ENCODE measurements at regions not wholly inside any gene's neighbourhood (a gene's known extent, or its start where the extent isn't known, plus 50 kb on each side); places are given as distances from the start of the nearest gene placed in this dataset.
"Not testable (repeated sequence)": the region's sequence is repeated elsewhere in the genome, so short reads cannot be mapped to it uniquely, and the experiment has no call there.

- H3K27ac ChIP-seq, result no peak overlapping the region
- no peaks in the 10 kb centered on the region for H3K9me3 ChIP-seq (replicated peaks)
- DNase-seq, result no peak
- H3K4me3 ChIP-seq, result no peak overlapping the region
- no peaks in the 10 kb centered on the region for H3K4me1 ChIP-seq
- no peaks in the 10 kb centered on the region for H3K36me3 ChIP-seq
- H3K27me3 ChIP-seq, result no peaks in the 10 kb centered on the region
Measured at GRCh38 chr10:8638088-8638672, 583.7 kb downstream of the GATA3 start.

- Histone ChIP-seq H3K27ac (no peak overlapping the region), H3K9me3 (replicated peaks) (no peaks in the 10 kb centered on the region), H3K36me3 (no peaks in the 10 kb centered on the region), H3K4me1 (no peaks in the 10 kb centered on the region), H3K4me3 (no peak overlapping the region), H3K27me3 (no peaks in the 10 kb centered on the region)
- DNase-seq, result no peak
Measured at GRCh38 chr10:8639486-8640185, 585.1 kb downstream of the GATA3 start.

- no peak overlapping the region for H3K4me3 ChIP-seq
- H3K27ac ChIP-seq, result no peak overlapping the region
- no peaks in the 10 kb centered on the region for H3K4me1 ChIP-seq
- no peaks in the 10 kb centered on the region for H3K36me3 ChIP-seq
- no peaks in the 10 kb centered on the region for H3K27me3 ChIP-seq
- no peak for DNase-seq
- H3K9me3 ChIP-seq (replicated peaks), result no peaks in the 10 kb centered on the region
Measured at GRCh38 chr10:8640301-8640700, 585.8 kb downstream of the GATA3 start.

- Histone ChIP-seq H3K27ac (no peak overlapping the region), H3K36me3 (no peaks in the 10 kb centered on the region), H3K4me3 (no peak overlapping the region), H3K9me3 (replicated peaks) (no peaks in the 10 kb centered on the region), H3K27me3 (no peaks in the 10 kb centered on the region), H3K4me1 (no peaks in the 10 kb centered on the region)
- DNase-seq, result no peak
Measured at GRCh38 chr10:8640878-8641277, 586.4 kb downstream of the GATA3 start.

- no peaks in the 10 kb centered on the region for H3K9me3 ChIP-seq (replicated peaks)
- no peak overlapping the region for H3K4me3 ChIP-seq
- H3K36me3 ChIP-seq, result no peaks in the 10 kb centered on the region
- H3K27me3 ChIP-seq, result no peaks in the 10 kb centered on the region
- DNase-seq, result no peak
- H3K27ac ChIP-seq, result no peak overlapping the region
- H3K4me1 ChIP-seq, result no peaks in the 10 kb centered on the region
Measured at GRCh38 chr10:8656261-8656660, 601.8 kb downstream of the GATA3 start.

GRCh38 chr10:8659982-8660381, 605.5 kb downstream of the GATA3 start:
- Histone ChIP-seq H3K36me3 (no peaks in the 10 kb centered on the region), H3K4me1 (no peaks in the 10 kb centered on the region), H3K27ac (no peak overlapping the region), H3K27me3 (no peaks in the 10 kb centered on the region), H3K4me3 (no peak overlapping the region), H3K9me3 (replicated peaks) (no peaks in the 10 kb centered on the region)
- DNase-seq, result no peak

- DNase-seq, result no peak
- H3K36me3 ChIP-seq, result no peaks in the 10 kb centered on the region
- no peaks in the 10 kb centered on the region for H3K9me3 ChIP-seq (replicated peaks)
- H3K4me1 ChIP-seq, result no peaks in the 10 kb centered on the region
- no peaks in the 10 kb centered on the region for H3K27me3 ChIP-seq
- no peak overlapping the region for H3K27ac ChIP-seq
- H3K4me3 ChIP-seq, result no peak overlapping the region
Measured at GRCh38 chr10:8661886-8662285, 607.4 kb downstream of the GATA3 start.

GRCh38 chr10:8663131-8663530, 608.6 kb downstream of the GATA3 start:
- H3K27ac ChIP-seq, result no peak overlapping the region
- H3K27me3 ChIP-seq, result no peaks in the 10 kb centered on the region
- H3K36me3 ChIP-seq, result no peaks in the 10 kb centered on the region
- DNase-seq, result no peak
- no peaks in the 10 kb centered on the region for H3K4me1 ChIP-seq
- no peaks in the 10 kb centered on the region for H3K9me3 ChIP-seq (replicated peaks)
- H3K4me3 ChIP-seq, result no peak overlapping the region

- H3K27me3 ChIP-seq, result no peaks in the 10 kb centered on the region
- no peak overlapping the region for H3K27ac ChIP-seq
- no peaks in the 10 kb centered on the region for H3K4me1 ChIP-seq
- no peak for DNase-seq
- no peaks in the 10 kb centered on the region for H3K9me3 ChIP-seq (replicated peaks)
- no peak overlapping the region for H3K4me3 ChIP-seq
- no peaks in the 10 kb centered on the region for H3K36me3 ChIP-seq
Measured at GRCh38 chr10:8665322-8665721, 610.8 kb downstream of the GATA3 start.

- no peaks in the 10 kb centered on the region for H3K36me3 ChIP-seq
- no peak overlapping the region for H3K4me3 ChIP-seq
- no peaks in the 10 kb centered on the region for H3K9me3 ChIP-seq (replicated peaks)
- no peak for DNase-seq
- H3K27me3 ChIP-seq, result no peaks in the 10 kb centered on the region
- H3K4me1 ChIP-seq, result no peaks in the 10 kb centered on the region
- H3K27ac ChIP-seq, result no peak overlapping the region
Measured at GRCh38 chr10:8670461-8670860, 616.0 kb downstream of the GATA3 start.

- no peaks in the 10 kb centered on the region for H3K27me3 ChIP-seq
- no peak for DNase-seq
- no peak overlapping the region for H3K27ac ChIP-seq
- H3K4me3 ChIP-seq, result no peak overlapping the region
- H3K4me1 ChIP-seq, result no peaks in the 10 kb centered on the region
- no peaks in the 10 kb centered on the region for H3K36me3 ChIP-seq
- no peaks in the 10 kb centered on the region for H3K9me3 ChIP-seq (replicated peaks)
Measured at GRCh38 chr10:8674230-8674629, 619.7 kb downstream of the GATA3 start.

GRCh38 chr10:8677642-8678041, 623.2 kb downstream of the GATA3 start:
- no peaks in the 10 kb centered on the region for H3K9me3 ChIP-seq (replicated peaks)
- H3K27ac ChIP-seq, result no peak overlapping the region
- no peaks in the 10 kb centered on the region for H3K27me3 ChIP-seq
- no peaks in the 10 kb centered on the region for H3K36me3 ChIP-seq
- no peak for DNase-seq
- no peaks in the 10 kb centered on the region for H3K4me1 ChIP-seq
- no peak overlapping the region for H3K4me3 ChIP-seq

- H3K36me3 ChIP-seq; H3K27me3 ChIP-seq; DNase-seq; H3K27ac ChIP-seq; H3K4me1 ChIP-seq; H3K4me3 ChIP-seq; H3K9me3 ChIP-seq (replicated peaks): not testable (repeated sequence)
Measured at GRCh38 chr10:8684916-8685315, 630.4 kb downstream of the GATA3 start.

GRCh38 chr10:8688881-8689280, 634.4 kb downstream of the GATA3 start:
- H3K36me3 ChIP-seq, result no peaks in the 10 kb centered on the region
- no peaks in the 10 kb centered on the region for H3K4me1 ChIP-seq
- no peaks in the 10 kb centered on the region for H3K27me3 ChIP-seq
- no peaks in the 10 kb centered on the region for H3K9me3 ChIP-seq (replicated peaks)
- no peak for DNase-seq
- no peak overlapping the region for H3K4me3 ChIP-seq
- H3K27ac ChIP-seq, result no peak overlapping the region

- no peaks in the 10 kb centered on the region for H3K9me3 ChIP-seq (replicated peaks)
- no peak for DNase-seq
- no peaks in the 10 kb centered on the region for H3K27me3 ChIP-seq
- no peak overlapping the region for H3K4me3 ChIP-seq
- H3K36me3 ChIP-seq, result no peaks in the 10 kb centered on the region
- H3K27ac ChIP-seq, result no peak overlapping the region
- no peaks in the 10 kb centered on the region for H3K4me1 ChIP-seq
Measured at GRCh38 chr10:8691498-8692017, 637.1 kb downstream of the GATA3 start.

- H3K4me3 ChIP-seq; H3K9me3 ChIP-seq (replicated peaks); DNase-seq; H3K36me3 ChIP-seq; H3K4me1 ChIP-seq; H3K27me3 ChIP-seq; H3K27ac ChIP-seq: not testable (repeated sequence)
Measured at GRCh38 chr10:8693635-8694034, 639.1 kb downstream of the GATA3 start.

Data from SJCRH30 (cell line).